NT2/D1 (cell line): ENCODE measurements at regions not wholly inside any gene's neighbourhood (a gene's known extent, or its start where the extent isn't known, plus 50 kb on each side); places are given as distances from the start of the nearest gene placed in this dataset.

Experiments used
- DNase-seq: peaks from one replicate; pipeline ENCODE4 v3.0.0-alpha.2; 2011; ENCODE audit warnings: low read depth, low spot score
- H3K27me3 ChIP-seq: 2 replicates; pipeline ENCODE4 v1.6.0; 2011; ENCODE audit warnings: mild to moderate bottlenecking; ENCODE audit not compliant: insufficient read length, insufficient read depth
- H3K36me3 ChIP-seq: 2 replicates; pipeline ENCODE4 v1.6.1; 2011; ENCODE audit warnings: mild to moderate bottlenecking, low read length, mixed read lengths; ENCODE audit not compliant: insufficient read depth, insufficient read length
- H3K4me1 ChIP-seq: 2 replicates; pipeline ENCODE4 v1.5.1; 2011; ENCODE audit not compliant: insufficient read depth, insufficient read length
- H3K4me3 ChIP-seq: 2 replicates; pipeline ENCODE4 v1.5.1; 2011; ENCODE audit warnings: low read depth; ENCODE audit not compliant: insufficient read length
- H3K9ac ChIP-seq: 2 replicates; pipeline ENCODE4 v1.6.0; 2011; ENCODE audit warnings: low read depth; ENCODE audit not compliant: insufficient read length
- H3K9me3 ChIP-seq: 2 replicates; pipeline ENCODE4 v1.5.1; 2011; ENCODE audit warnings: mild to moderate bottlenecking, low read length; ENCODE audit not compliant: insufficient read depth
- SUZ12 ChIP-seq: IDR thresholded peaks from 2 replicates; pipeline ENCODE4 v1.6.1; 2011; ENCODE audit not compliant: insufficient read length, insufficient read depth; ENCODE audit errors: extremely low read depth
- YY1 ChIP-seq: IDR thresholded peaks from 2 replicates; pipeline ENCODE4 v1.6.1; 2011; ENCODE audit not compliant: insufficient read length, insufficient read depth
- ZNF274 ChIP-seq: IDR thresholded peaks from 2 replicates; pipeline ENCODE4 v1.6.1; 2011; ENCODE audit warnings: mild to moderate bottlenecking, low read depth, low read length

DNA sequence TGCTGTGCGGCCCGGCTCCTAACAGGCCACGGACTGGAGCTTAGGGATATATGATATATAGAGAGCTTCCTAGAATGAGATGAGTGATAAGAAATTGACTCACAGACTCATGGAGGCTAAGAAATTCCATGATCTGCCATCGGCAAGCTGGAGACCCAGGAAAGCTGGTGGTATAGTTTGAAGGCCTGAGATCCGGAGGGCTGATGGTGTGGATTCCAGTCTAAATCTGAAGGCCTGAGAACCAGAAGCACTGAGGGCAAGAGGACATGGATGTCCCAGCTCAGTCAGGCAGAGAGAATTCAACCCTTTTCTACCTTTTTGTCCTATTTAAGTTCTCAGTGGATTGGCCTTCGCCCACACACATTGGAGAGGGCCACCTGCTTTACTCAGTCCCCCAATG, 564.8 kb downstream of the TBC1D22A start:
- no peak for TF ChIP-seq SUZ12
- TF ChIP-seq YY1 = no peak
- no peak for TF ChIP-seq ZNF274
- no peaks in the 10 kb centered on the region for H3K9me3 ChIP-seq
- peaks cover 5% of the 10 kb centered on the region for H3K4me1 ChIP-seq
- H3K27me3 ChIP-seq = no peaks in the 10 kb centered on the region
- H3K9ac ChIP-seq = no peak overlapping the region
- no peaks in the 10 kb centered on the region for H3K36me3 ChIP-seq
- no peak for DNase-seq
- no peak overlapping the region for H3K4me3 ChIP-seq

DNA sequence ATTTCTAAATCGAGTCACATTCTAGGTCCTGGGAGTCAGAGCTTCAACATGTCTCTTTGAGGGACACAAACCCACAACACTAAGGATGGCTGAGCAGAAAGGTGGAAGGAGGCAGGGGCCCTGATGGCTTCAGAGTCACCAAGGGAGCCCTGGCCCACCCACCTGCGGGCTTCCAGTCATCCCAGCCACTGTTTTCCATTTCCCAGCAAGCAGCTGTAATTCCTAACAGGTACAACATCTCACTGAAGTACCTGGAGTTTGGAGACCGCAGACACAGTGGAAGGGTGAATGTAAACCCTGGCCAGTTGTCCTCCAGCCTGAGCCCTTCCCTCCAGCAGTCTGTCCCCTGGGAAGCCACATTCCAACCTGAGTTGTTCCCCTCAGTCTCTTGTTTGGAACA, 562.8 kb downstream of the TBC1D22A start:
- no peaks in the 10 kb centered on the region for H3K36me3 ChIP-seq
- peaks cover 5% of the 10 kb centered on the region; the same call in 1 of the 2 replicates for H3K9me3 ChIP-seq
- H3K9ac ChIP-seq = no peak overlapping the region
- H3K4me3 ChIP-seq = no peak overlapping the region
- TF ChIP-seq YY1 (no peak), ZNF274 (no peak), SUZ12 (no peak)
- DNase-seq = no peak
- H3K27me3 ChIP-seq = no peaks in the 10 kb centered on the region
- H3K4me1 ChIP-seq = peaks cover 2% of the 10 kb centered on the region

DNA sequence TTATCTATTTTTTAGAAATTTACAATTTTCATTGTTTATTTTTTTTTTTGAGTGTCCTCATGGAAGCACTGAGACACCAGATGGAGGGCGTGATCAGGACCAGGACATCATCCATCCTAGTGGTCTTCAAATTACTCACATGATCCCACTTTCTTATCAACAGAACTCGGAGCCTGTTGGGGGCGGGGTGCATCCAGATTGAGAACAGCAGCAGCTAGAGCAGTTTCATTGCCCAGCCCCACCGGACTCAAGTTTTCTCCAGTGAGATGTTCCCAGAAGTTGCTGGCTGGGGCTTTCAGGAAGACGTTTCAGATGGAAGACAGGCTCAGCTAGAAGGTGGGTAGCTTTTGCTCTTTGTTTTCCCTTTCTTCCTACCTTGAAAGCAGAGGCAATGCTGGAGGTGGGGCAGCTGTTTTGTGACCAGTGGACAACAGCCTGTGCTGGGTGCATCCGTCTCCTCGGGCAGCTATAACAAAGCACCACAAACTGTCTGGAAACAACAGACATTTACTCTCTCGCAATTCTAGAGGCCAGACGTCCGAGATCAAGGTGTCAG, 562.1 kb downstream of the TBC1D22A start:
- no peaks in the 10 kb centered on the region for H3K4me1 ChIP-seq
- H3K27me3 ChIP-seq = no peaks in the 10 kb centered on the region
- no peak overlapping the region for H3K4me3 ChIP-seq
- TF ChIP-seq YY1 = no peak
- no peak for TF ChIP-seq ZNF274
- TF ChIP-seq SUZ12 = no peak
- H3K9me3 ChIP-seq = peaks cover 5% of the 10 kb centered on the region; the same call in 1 of the 2 replicates
- H3K9ac ChIP-seq = no peak overlapping the region
- no peaks in the 10 kb centered on the region for H3K36me3 ChIP-seq
- no peak for DNase-seq

GRCh38 chr22:47323518-47323917, 561.1 kb downstream of the TBC1D22A start:
- H3K9ac ChIP-seq = no peak overlapping the region
- no peak overlapping the region for H3K4me3 ChIP-seq
- no peaks in the 10 kb centered on the region for H3K36me3 ChIP-seq
- H3K9me3 ChIP-seq = peaks cover 5% of the 10 kb centered on the region; the same call in 1 of the 2 replicates
- H3K27me3 ChIP-seq = no peaks in the 10 kb centered on the region
- no peak for DNase-seq
- no peaks in the 10 kb centered on the region for H3K4me1 ChIP-seq
- no peak for TF ChIP-seq YY1
- TF ChIP-seq SUZ12 = no peak
- no peak for TF ChIP-seq ZNF274

DNA sequence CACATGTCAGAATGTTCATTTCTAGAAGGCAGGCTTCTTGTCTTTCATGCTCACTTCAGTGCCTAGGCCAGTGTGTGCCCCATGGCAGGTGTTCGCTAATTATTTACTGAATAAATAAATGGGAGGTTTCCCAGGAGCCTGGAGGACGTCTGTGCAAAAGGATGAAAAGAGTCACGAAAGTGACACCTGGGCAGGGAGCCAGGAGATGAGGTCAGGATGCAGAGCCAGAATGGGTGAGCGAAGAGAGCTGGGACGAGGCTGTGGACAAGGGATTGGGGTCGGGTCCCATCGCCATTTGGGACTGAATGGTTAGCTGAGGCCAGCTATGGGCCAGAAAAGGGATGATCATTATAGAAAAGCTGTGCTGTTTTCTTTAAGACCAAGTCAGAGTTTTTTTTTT, 560.4 kb downstream of the TBC1D22A start:
- no peak overlapping the region for H3K9ac ChIP-seq
- no peaks in the 10 kb centered on the region for H3K27me3 ChIP-seq
- TF ChIP-seq YY1 (no peak), SUZ12 (no peak), ZNF274 (no peak)
- no peak overlapping the region for H3K4me3 ChIP-seq
- no peaks in the 10 kb centered on the region for H3K4me1 ChIP-seq
- no peak for DNase-seq
- H3K9me3 ChIP-seq = peaks cover 5% of the 10 kb centered on the region; the same call in 1 of the 2 replicates
- H3K36me3 ChIP-seq = no peaks in the 10 kb centered on the region

GRCh38 chr22:47320560-47320959, 558.1 kb downstream of the TBC1D22A start:
- H3K27me3 ChIP-seq = no peaks in the 10 kb centered on the region
- H3K4me3 ChIP-seq = no peak overlapping the region
- H3K9me3 ChIP-seq = peaks cover 5% of the 10 kb centered on the region; the same call in 1 of the 2 replicates
- no peak for TF ChIP-seq ZNF274
- no peak for TF ChIP-seq YY1
- no peak overlapping the region for H3K9ac ChIP-seq
- no peaks in the 10 kb centered on the region for H3K36me3 ChIP-seq
- no peak for DNase-seq
- H3K4me1 ChIP-seq = no peaks in the 10 kb centered on the region

- H3K36me3 ChIP-seq = no peaks in the 10 kb centered on the region
- H3K27me3 ChIP-seq = no peaks in the 10 kb centered on the region
- peaks cover 5% of the 10 kb centered on the region; the same call in 1 of the 2 replicates for H3K9me3 ChIP-seq
- no peak for DNase-seq
- H3K4me3 ChIP-seq = no peak overlapping the region
- no peak overlapping the region for H3K9ac ChIP-seq
- TF ChIP-seq SUZ12 (no peak), YY1 (no peak), ZNF274 (no peak)
- H3K4me1 ChIP-seq = no peaks in the 10 kb centered on the region
Observed at GRCh38 chr22:47318041-47318737, 555.7 kb downstream of the TBC1D22A start.

DNA sequence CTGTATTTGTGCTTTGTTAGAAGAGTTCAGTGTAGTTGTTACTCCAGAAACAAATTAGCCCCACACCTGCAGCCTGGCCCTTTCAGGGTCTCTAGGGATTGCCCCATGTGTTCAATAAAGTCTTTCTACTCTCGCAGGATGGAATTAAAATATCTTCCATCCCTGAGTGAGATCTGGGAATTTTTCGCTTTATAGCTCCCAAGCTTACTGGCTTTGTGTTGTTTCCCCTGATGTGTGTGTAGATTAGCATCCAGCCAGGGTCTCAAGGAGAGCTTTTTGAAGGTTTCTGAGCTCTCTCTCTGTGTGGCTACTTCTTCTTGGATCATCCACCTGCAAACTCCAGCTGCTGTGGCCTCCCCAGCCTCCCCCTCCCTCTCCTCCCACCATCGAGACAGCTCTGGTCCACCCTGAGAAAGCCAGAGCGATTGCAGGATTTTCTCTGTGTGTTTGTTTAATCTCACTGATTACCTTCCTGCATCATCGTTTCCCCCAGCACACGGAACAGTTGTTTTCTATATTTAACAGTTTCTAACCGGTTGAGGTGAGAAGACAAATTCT, 553.5 kb downstream of the TBC1D22A start:
- H3K9me3 ChIP-seq = no peaks in the 10 kb centered on the region
- no peak overlapping the region for H3K9ac ChIP-seq
- H3K4me3 ChIP-seq = no peak overlapping the region
- TF ChIP-seq ZNF274 (no peak), SUZ12 (no peak), YY1 (no peak)
- no peak for DNase-seq
- no peaks in the 10 kb centered on the region for H3K36me3 ChIP-seq
- H3K4me1 ChIP-seq = no peaks in the 10 kb centered on the region
- H3K27me3 ChIP-seq = no peaks in the 10 kb centered on the region
